H9 (cell line): ENCODE measurements at regions not wholly inside any gene's neighbourhood (a gene's known extent, or its start where the extent isn't known, plus 50 kb on each side); places are given as distances from the start of the nearest gene placed in this dataset.

ENCODE experiments used
- DNase-seq: peaks from one replicate; pipeline ENCODE4 v3.0.0-alpha.2; 2017
- H2AFZ ChIP-seq: one replicate; pipeline ENCODE4 v1.6.1; 2013; ENCODE audit warnings: mild to moderate bottlenecking, low read length, control low read depth, moderate library complexity
- H2AK5ac ChIP-seq: 2 replicates; pipeline ENCODE4 v1.6.1; 2013; ENCODE audit warnings: low read length, control low read depth, mixed read lengths; ENCODE audit not compliant: insufficient read length
- H2BK120ac ChIP-seq: one replicate; pipeline ENCODE4 v1.6.1; 2013; ENCODE audit warnings: low read depth, mild to moderate bottlenecking, low read length, control low read depth, inconsistent platforms; ENCODE audit not compliant: poor library complexity, severe bottlenecking
- H2BK12ac ChIP-seq: 2 replicates; pipeline ENCODE4 v1.6.1; 2013; ENCODE audit warnings: low read length, control low read depth, mixed read lengths, low read depth; ENCODE audit not compliant: insufficient read length
- H2BK15ac ChIP-seq: 2 replicates; pipeline ENCODE4 v1.6.1; 2013; ENCODE audit warnings: low read depth, low read length, control low read depth
- H2BK20ac ChIP-seq: one replicate; pipeline ENCODE4 v1.6.1; 2013; ENCODE audit warnings: low read depth, mild to moderate bottlenecking, low read length, control low read depth, inconsistent platforms; ENCODE audit not compliant: poor library complexity, severe bottlenecking
- H2BK5ac ChIP-seq: 2 replicates; pipeline ENCODE4 v1.6.1; 2013; ENCODE audit warnings: low read length, control low read depth, mixed read lengths; ENCODE audit not compliant: insufficient read length
- H3K14ac ChIP-seq: 2 replicates; pipeline ENCODE4 v1.6.1; 2013; ENCODE audit warnings: low read length, control low read depth; ENCODE audit not compliant: insufficient read depth
- H3K18ac ChIP-seq: 2 replicates; pipeline ENCODE4 v1.6.1; 2013; ENCODE audit warnings: low read depth, mild to moderate bottlenecking, mixed read lengths, low read length, control low read depth; ENCODE audit not compliant: insufficient read length
- H3K23ac ChIP-seq: 2 replicates; pipeline ENCODE4 v1.6.1; 2013; ENCODE audit warnings: low read length, control low read depth, mixed read lengths, low read depth; ENCODE audit not compliant: insufficient read length
- H3K23me2 ChIP-seq: 2 replicates; pipeline ENCODE4 v1.6.1; 2013; ENCODE audit warnings: low read depth, mild to moderate bottlenecking, mixed read lengths, low read length, control low read depth; ENCODE audit not compliant: insufficient read length, poor library complexity, severe bottlenecking
- H3K27ac ChIP-seq: 2 replicates; pipeline ENCODE4 v1.5.1; 2013; ENCODE audit warnings: low read length, control low read depth, mixed read lengths, low read depth; ENCODE audit not compliant: insufficient read length
- H3K27me3 ChIP-seq: 2 replicates; pipeline ENCODE4 v1.6.1; 2013; ENCODE audit warnings: low read length, control low read depth, inconsistent platforms; ENCODE audit not compliant: insufficient read depth
- H3K4ac ChIP-seq: 2 replicates; pipeline ENCODE4 v1.6.1; 2013; ENCODE audit warnings: low read depth, mild to moderate bottlenecking, control low read depth, inconsistent platforms, low read length, moderate library complexity
- H3K4me1 ChIP-seq: 2 replicates; pipeline ENCODE4 v1.6.1; 2013; ENCODE audit warnings: low read length, control low read depth, inconsistent platforms; ENCODE audit not compliant: insufficient read depth
- H3K4me2 ChIP-seq: 2 replicates; pipeline ENCODE4 v1.6.1; 2013; ENCODE audit warnings: low read length, control low read depth, mixed read lengths; ENCODE audit not compliant: insufficient read length, insufficient read depth
- H3K56ac ChIP-seq: 2 replicates; pipeline ENCODE4 v1.6.1; 2013; ENCODE audit warnings: low read depth, mild to moderate bottlenecking, mixed read lengths, low read length, control low read depth; ENCODE audit not compliant: insufficient read length
- H3K79me1 ChIP-seq: 2 replicates; pipeline ENCODE4 v1.6.1; 2013; ENCODE audit warnings: low read depth, mild to moderate bottlenecking, moderate library complexity, low read length, control low read depth, inconsistent platforms; ENCODE audit not compliant: insufficient read depth, poor library complexity, severe bottlenecking
- H3K79me2 ChIP-seq: 2 replicates; pipeline ENCODE4 v1.6.1; 2013; ENCODE audit warnings: low read length, control low read depth, inconsistent platforms; ENCODE audit not compliant: insufficient read depth
- H3K9ac ChIP-seq: 2 replicates; pipeline ENCODE4 v1.6.1; 2013; ENCODE audit warnings: low read length, control low read depth, mixed read lengths; ENCODE audit not compliant: insufficient read length; ENCODE audit errors: extremely low read depth
- H3K9me3 ChIP-seq: one replicate; pipeline ENCODE4 v1.6.1; 2013; ENCODE audit warnings: low read depth, low read length, inconsistent platforms; ENCODE audit not compliant: control insufficient read depth
- H3T11ph ChIP-seq: one replicate; pipeline ENCODE4 v1.6.1; 2013; ENCODE audit warnings: mild to moderate bottlenecking, low read length, control low read depth, inconsistent platforms
- H4K20me1 ChIP-seq: one replicate; pipeline ENCODE4 v1.6.1; 2013; ENCODE audit not compliant: control insufficient read depth, insufficient read length, insufficient read depth
- H4K5ac ChIP-seq: 2 replicates; pipeline ENCODE4 v1.6.1; 2013; ENCODE audit warnings: low read depth, mild to moderate bottlenecking, mixed read lengths, low read length, control low read depth; ENCODE audit not compliant: insufficient read length
- H4K8ac ChIP-seq: replicated peaks from 2 replicates; pipeline ENCODE4 v1.6.1; 2013; ENCODE audit warnings: low read length, control low read depth, mixed read lengths, low read depth; ENCODE audit not compliant: insufficient read length
- H4K91ac ChIP-seq: 2 replicates; pipeline ENCODE4 v1.6.1; 2013; ENCODE audit warnings: low read depth, mild to moderate bottlenecking, moderate library complexity, mixed read lengths, low read length, control low read depth; ENCODE audit not compliant: insufficient read length
- H3K27ac Mint-ChIP-seq, 3 experiments: 2 replicates in 2 of 3; 3 replicates in 1 of 3; pipeline ENCODE4 v1.8.0; 2020 to 2021; ENCODE audit warnings: mixed read lengths in 3 of 3, mild to moderate bottlenecking in 1 of 3, moderate library complexity in 1 of 3
- H3K27me3 Mint-ChIP-seq: 2 replicates; pipeline ENCODE4 v1.8.0; 2021; ENCODE audit warnings: low read depth, mild to moderate bottlenecking, moderate library complexity, mixed read lengths
- H3K36me3 Mint-ChIP-seq, 3 experiments: 2 replicates in 2 of 3; 3 replicates in 1 of 3; pipeline ENCODE4 v1.8.0; 2020 to 2021; ENCODE audit warnings: low read depth in 3 of 3, mixed read lengths in 3 of 3; ENCODE audit not compliant: insufficient read depth in 1 of 3
- H3K4me1 Mint-ChIP-seq, 2 experiments: 2 replicates each; pipeline ENCODE4 v1.8.0; 2020; ENCODE audit warnings: mixed read lengths in 2 of 2
- H3K4me3 Mint-ChIP-seq, 2 experiments: 2 replicates in 1 of 2; 3 replicates in 1 of 2; pipeline ENCODE4 v1.8.0; 2020 to 2021; ENCODE audit warnings: mild to moderate bottlenecking in 2 of 2, mixed read lengths in 2 of 2, moderate library complexity in 1 of 2
- H3K9me3 Mint-ChIP-seq, 2 experiments: 2 replicates in 1 of 2; 3 replicates in 1 of 2; pipeline ENCODE4 v1.8.0; 2020; ENCODE audit warnings: mild to moderate bottlenecking in 2 of 2, mixed read lengths in 2 of 2, moderate library complexity in 1 of 2
- WGBS: extraction: QIAGEN DNeasy Blood & Tissue Kit; methylation state at CpG from one replicate; pipeline ENCODE4 v1.1.7; 2013; ENCODE audit warnings: missing lambda C conversion rate, low lambda C conversion rate, mixed read lengths; ENCODE audit not compliant: insufficient read length; ENCODE audit errors: extremely low coverage; 5-methylcytosine and 5-hydroxymethylcytosine counted together
- TF ChIP-seq, protein P1 (sequence below): fragments of 200-600 bp; sonication (generic); conservative IDR thresholded peaks from 3 replicates; pipeline ENCODE4 v1.8.0; 2021; ENCODE audit warnings: antibody characterized with exemption, mild to moderate bottlenecking

DNA sequence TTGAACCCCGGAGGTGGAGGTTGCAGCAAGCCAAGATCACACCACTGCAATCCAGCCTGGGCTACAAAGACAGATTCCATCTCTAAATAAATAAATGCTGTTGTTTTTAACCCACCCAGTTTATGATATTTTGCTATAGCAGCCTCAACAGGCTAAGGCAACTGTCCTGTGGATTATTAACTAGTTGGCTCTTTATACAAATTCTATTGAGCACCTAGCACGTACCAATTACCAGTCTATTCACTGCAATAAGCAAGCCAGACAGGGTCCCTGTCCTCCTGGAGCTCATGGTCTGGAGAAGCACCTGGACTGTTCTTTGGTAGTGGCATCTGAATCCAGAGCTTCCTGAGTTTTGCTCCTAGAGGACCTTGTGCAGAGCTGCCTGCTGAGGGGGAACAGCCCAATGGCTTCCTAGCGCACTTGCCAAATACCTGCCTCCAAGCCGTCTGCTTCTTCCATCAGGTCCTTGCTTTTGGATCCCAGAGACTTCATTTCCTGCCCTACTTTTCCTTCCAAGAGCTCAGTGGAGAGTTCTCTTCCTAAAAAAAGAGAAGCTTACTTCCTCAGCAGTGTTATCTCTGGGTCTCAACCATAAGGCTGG lies 49.9 kb upstream of the MICAL2 start:
- H3K27ac ChIP-seq: no peak overlapping the region
- no peak overlapping the region for H2BK12ac ChIP-seq
- Mint-ChIP-seq H3K4me3 (no peak overlapping the region), H3K27ac (no peak overlapping the region), H3K9me3 (peaks cover 4 to 6% of the 10 kb centered on the region in 2 experiments; a peak in 3 of 5 replicates), H3K36me3 (peaks cover 0 to 8% (median 0%) of the 10 kb centered on the region in 3 experiments; a peak in 2 of 7 replicates), H3K27me3 (no peaks in the 10 kb centered on the region; the same call in 1 of the 2 replicates), H3K4me1 (peaks cover 7 to 9% of the 10 kb centered on the region in 2 experiments)
- H3K9ac ChIP-seq: no peak overlapping the region
- H3K23ac ChIP-seq: no peak overlapping the region
- H3K56ac ChIP-seq: no peak overlapping the region
- H2BK120ac ChIP-seq: no peak overlapping the region
- no peak overlapping the region for H3K14ac ChIP-seq
- DNase-seq: no peak
- no peak overlapping the region for H2BK5ac ChIP-seq
- H3K27me3 ChIP-seq: no peaks in the 10 kb centered on the region
- H4K5ac ChIP-seq: no peak overlapping the region
- no peaks in the 10 kb centered on the region for H3K79me2 ChIP-seq
- no peaks in the 10 kb centered on the region for H3K4me1 ChIP-seq
- H3K79me1 ChIP-seq: no peaks in the 10 kb centered on the region
- H3T11ph ChIP-seq: no peak overlapping the region
- H3K9me3 ChIP-seq: no peaks in the 10 kb centered on the region
- H3K23me2 ChIP-seq: no peaks in the 10 kb centered on the region
- no peak overlapping the region for H2AK5ac ChIP-seq
- no peak overlapping the region for H4K8ac ChIP-seq
- H4K20me1 ChIP-seq: no peaks in the 10 kb centered on the region
- no peak overlapping the region for H2BK20ac ChIP-seq
- no peak overlapping the region for H2AFZ ChIP-seq
- no peak overlapping the region for H3K4me2 ChIP-seq
- no peak overlapping the region for H2BK15ac ChIP-seq
- TF ChIP-seq, protein P1, sequence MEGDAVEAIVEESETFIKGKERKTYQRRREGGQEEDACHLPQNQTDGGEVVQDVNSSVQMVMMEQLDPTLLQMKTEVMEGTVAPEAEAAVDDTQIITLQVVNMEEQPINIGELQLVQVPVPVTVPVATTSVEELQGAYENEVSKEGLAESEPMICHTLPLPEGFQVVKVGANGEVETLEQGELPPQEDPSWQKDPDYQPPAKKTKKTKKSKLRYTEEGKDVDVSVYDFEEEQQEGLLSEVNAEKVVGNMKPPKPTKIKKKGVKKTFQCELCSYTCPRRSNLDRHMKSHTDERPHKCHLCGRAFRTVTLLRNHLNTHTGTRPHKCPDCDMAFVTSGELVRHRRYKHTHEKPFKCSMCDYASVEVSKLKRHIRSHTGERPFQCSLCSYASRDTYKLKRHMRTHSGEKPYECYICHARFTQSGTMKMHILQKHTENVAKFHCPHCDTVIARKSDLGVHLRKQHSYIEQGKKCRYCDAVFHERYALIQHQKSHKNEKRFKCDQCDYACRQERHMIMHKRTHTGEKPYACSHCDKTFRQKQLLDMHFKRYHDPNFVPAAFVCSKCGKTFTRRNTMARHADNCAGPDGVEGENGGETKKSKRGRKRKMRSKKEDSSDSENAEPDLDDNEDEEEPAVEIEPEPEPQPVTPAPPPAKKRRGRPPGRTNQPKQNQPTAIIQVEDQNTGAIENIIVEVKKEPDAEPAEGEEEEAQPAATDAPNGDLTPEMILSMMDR: no peak
- no CpG with 5 or more reads among the region's 4 CpGs for WGBS
- no peak overlapping the region for H3K4ac ChIP-seq
- H3K18ac ChIP-seq: no peak overlapping the region
- no peak overlapping the region for H4K91ac ChIP-seq
